HG03045 (cell line): ENCODE measurements at regions not wholly inside any gene's neighbourhood (a gene's known extent, or its start where the extent isn't known, plus 50 kb on each side); places are given as distances from the start of the nearest gene placed in this dataset.

Source experiments
- ATAC-seq: cut with Tn5 transposase; IDR thresholded peaks from one replicate; pipeline ENCODE4 v1.9.1; 2021; ENCODE audit warnings: mild to moderate bottlenecking, moderate library complexity; ENCODE audit not compliant: unreplicated experiment

GRCh38 chr14:54172114-54172513 lies 215.5 kb upstream of the BMP4 start:
- ATAC-seq = no peak

DNA sequence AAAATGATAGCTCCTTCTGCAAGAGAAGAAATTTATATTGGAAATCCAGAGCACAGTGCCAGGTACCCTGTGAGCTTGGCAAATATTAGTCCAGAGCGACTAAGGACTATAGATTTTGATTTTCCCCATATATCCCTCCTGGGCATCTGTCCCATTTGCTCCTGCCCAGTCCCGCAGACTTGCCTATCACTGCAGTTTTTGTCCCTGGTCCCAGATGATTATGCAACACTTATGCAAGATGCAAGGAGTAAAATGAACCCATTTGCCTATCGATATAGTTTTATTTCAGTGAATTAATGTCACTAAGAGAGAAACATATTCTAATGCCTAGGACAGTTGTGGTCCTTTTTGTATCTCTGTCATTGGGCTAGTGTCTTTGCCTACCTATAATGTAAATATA lies 215.9 kb upstream of the BMP4 start:
- ATAC-seq = no peak

DNA sequence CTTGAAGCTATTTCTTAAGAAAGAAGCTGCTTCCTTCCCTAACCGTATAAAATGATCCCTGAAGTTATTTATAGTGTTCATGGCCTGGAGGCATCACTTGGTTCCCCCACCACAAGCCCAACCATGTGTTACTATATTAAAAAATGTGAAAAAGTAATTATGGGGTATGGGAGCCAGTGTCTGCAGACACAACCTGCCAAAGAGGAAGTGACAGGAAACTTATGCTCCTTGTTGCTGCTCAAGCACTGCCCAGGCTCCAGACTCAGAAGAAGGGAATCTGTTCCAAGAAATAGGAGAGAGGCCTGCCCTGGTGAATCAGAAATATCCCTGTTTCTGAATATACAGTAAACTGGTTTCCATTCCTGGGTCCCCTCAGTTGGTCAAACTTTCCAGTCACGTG lies 217.2 kb upstream of the BMP4 start:
- no peak for ATAC-seq

DNA sequence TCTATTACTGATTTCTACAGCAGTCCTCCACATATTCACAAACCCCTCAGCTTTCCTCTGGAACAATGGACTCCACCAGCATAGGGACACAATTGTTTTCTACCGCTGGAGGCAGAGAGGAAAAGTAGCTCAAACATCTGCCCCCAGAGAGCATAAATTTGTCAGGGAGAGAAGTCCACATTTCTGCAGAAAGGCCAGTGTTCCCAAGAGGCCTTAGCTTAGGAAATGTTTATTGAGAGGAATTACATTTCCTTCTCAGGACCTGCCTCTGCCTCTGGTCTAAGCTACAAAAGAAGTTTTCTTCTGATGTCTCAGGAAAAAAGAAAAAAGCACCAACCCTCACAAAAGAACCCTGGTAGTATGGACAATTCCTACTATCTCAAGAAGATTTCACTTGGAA lies 217.8 kb upstream of the BMP4 start:
- no peak for ATAC-seq

DNA sequence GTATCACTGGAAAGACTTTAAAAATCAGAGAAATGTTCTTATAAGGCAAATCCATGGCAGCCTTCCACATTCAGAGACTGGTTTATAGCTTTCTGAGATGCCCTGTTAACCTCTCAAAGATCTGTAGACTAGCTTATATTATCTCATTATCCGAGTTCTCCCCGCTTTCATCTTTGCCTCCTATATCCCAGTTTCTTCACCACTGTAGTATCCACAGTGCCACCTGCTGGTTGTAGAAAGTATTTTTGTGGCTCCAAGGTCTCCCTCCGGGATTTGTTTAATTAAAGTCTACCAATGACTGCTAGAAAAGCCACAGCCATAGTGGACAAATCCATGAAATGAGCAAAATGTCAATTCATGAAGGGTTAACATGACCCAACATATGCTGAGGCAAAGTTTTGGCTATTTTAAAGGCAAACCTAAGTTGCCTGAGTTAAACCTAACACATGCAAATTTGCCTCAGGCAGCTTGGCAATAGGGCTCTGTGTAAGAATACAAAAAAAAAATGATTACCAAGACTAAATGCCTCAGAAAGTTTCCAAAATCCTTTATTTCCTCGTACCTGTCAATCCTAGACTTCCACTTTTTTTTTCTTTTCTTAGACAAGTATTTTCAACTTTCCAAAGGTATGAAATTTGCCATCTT lies 218.8 kb upstream of the BMP4 start:
- no peak for ATAC-seq

- ATAC-seq = no peak
These were observed 219.8 kb upstream of the CDKN3 start for GRCh38 chr14:54177019-54177418.

DNA sequence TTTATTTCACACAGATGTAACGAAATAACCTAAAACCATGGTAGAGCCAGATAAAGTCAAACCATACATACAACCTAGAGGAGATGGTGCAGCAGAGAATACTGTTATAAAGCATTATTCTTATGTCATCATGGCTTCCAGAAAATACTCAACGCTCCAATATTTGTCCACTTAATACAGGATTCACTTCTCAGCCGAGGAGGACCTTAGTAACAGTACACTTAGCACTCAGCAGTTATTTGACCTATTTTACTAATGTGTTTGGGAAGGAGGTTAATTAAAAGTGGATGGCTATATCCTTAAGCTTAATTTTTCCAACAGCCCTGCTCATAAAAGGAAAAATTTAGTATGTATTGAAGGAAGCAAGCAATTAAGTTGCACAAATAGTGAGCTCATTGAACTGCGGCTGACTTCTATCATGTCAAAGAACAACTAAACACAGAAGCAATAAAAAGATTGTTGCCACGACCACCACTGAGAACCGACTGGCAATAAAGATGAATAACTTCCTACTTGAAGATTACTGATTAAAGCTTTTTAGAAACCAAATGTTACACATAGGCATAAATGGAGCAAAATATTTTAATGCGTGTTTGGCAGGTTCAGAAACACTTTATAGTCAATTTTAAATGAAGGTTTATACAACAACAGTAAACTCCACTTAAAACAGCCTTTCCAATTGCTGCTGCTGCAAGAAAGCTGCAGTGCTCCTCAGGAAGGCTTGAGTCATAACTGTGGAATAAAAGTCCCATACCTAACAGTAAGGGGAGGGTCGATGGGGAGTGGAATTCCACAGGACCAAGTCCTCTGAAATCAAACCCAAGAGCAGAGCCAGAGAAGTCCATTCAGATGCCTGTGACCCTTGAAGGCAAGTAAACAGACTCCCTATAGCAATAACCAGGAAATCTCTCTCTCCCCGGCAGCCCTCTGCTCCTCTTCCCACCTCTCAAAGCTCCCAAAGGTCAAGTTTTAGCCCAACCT lies 218.9 kb upstream of the CDKN3 start:
- no peak for ATAC-seq

DNA sequence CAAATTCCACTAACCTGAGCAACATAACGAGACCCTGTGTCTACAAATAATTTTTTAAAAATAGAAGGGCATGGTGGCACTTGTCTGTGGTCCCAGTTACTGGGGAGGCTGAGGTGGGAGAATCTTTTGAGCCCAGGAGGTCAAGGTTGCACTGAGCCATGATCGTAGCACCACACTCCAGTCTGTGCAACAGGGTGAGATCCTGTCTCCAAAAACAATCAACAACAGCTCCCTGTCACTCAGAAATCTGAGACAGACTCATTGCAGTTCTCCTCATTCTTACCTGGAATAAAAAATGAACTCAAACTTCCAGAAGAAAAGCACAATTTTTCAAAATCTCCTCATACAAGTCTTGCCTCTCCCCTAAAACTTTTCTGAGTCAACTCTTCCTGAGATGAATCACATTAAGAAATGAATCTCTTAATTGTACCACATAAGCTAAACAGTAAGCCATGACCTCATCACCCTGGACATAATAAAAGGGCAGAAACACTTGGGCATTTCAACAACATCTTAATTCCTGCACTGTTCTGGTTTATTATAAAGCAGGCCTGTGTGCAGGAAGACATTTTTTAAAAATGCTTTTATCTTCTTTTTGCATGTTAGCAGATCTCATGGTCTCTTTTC lies 214.3 kb upstream of the CDKN3 start:
- no peak for ATAC-seq

- ATAC-seq = no peak
These were observed 209.7 kb upstream of the CDKN3 start for GRCh38 chr14:54186821-54187763.

DNA sequence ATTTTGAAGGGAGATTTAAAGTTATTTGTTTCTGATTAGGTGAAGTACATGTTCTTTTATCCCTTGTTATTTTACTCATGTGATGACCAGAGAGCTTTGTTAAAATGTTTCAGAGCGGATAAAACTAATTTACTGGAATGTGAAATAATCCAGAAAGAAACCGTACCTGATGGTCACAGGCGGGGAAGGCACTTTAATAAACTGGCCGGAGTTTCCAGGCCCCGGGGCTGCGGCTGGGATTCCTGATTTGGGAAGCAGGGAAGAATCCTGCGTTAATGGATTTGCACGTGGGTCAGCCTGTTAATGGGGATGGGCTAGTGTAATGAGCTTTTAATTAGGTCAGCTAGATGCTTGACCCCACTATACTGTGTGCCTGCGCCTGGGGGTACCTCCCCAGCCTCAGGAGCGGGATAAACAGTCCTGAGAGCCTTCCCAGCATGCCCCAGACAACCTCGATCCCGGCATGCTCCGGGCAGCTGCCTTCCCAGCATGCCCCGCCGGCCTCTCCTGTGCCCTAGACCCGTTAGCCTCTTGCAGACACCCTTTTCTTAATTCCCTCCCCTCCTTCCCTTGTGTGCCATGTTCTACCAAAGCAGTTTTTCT lies 208.6 kb upstream of the CDKN3 start:
- ATAC-seq = no peak

GRCh38 chr14:54189333-54189732 lies 207.5 kb upstream of the CDKN3 start:
- ATAC-seq = no peak

GRCh38 chr14:54189748-54190354 lies 207.0 kb upstream of the CDKN3 start:
- no peak for ATAC-seq

GRCh38 chr14:54191846-54192245 lies 205.0 kb upstream of the CDKN3 start:
- no peak for ATAC-seq

DNA sequence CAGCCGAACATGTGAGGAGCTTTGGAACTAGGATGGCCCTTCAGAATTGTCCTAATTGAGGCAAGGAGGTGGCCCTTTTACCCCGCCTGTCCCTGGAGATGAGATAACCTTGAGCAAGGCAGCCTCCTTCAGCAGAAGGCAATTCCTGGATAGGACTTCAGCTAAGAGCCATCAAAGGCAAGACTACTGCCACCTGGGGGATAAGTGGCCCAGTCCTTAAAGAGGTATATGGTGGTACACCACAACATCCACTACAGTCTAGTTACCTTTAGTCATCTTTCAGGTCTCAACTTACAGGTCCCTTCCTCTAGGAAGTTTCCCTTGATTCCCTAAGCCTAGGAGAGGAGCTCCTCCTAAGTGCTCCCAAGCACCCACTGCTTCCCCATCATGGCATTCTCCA lies 204.2 kb upstream of the CDKN3 start:
- ATAC-seq = no peak

DNA sequence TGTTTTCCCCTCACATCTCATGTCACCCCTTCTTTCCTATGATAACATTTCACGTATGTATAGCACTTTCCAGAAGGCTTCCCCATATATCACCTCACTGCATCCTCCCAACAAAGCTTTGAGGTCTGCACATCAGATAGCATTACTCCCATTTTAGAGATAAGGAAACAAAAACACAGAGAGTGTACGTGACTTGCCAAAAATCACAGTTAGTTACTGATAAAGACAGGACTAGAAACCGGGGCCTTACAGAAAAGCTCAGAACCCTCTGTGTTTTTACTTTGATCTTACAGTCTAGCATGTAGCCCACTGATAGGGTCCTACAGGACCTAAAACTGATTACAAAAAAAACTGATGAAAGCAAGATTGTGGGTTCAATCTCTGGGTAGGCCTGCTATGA lies 202.9 kb upstream of the CDKN3 start:
- no peak for ATAC-seq

DNA sequence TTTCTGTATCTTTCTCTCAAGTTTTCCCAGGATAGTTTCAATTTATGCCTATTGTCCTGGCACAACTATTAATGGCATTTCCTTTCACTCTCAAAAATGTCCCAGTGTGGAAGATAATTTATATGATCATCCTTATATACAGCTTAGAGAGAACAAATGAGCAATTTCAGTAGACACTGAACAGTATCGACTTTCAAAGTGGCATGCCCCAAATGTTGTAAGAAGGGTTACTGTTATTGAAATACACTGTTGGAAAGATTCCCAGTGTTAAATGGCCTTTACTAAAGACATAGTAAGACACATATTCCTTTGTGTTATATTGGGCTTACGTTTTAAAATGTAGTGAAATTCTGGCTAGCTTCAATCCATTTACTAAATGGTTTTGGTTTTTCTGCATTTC lies 202.3 kb upstream of the CDKN3 start:
- ATAC-seq = no peak

- no peak for ATAC-seq
These were observed 199.4 kb upstream of the CDKN3 start for GRCh38 chr14:54197369-54197768.

GRCh38 chr14:54200726-54201125 lies 196.1 kb upstream of the CDKN3 start:
- ATAC-seq = no peak

DNA sequence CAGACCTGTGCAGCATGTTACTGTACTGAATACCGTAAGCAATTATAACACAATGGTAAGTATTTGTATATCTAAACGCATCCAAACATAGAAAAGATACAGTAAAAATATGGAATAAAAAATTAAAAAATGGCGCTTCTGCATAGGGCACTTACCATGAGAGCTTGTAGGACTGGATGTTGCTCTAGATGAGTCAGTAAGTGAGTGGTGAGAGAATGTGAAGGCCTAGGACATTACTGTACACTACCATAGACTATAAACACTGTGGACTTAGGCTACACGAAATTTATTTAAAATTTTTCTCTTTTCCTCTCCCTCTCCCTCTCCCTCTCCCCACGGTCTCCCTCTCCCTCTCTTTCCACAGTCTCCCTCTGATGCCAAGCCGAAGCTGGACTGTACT lies 194.5 kb upstream of the CDKN3 start:
- ATAC-seq = no peak

GRCh38 chr14:54206516-54206915 lies 190.3 kb upstream of the CDKN3 start:
- no peak for ATAC-seq
